ENCODE measurements at regions not wholly inside any gene's neighbourhood (a gene's known extent, or its start where the extent isn't known, plus 50 kb on each side); places are given as distances from the start of the nearest gene placed in this dataset.

DNA sequence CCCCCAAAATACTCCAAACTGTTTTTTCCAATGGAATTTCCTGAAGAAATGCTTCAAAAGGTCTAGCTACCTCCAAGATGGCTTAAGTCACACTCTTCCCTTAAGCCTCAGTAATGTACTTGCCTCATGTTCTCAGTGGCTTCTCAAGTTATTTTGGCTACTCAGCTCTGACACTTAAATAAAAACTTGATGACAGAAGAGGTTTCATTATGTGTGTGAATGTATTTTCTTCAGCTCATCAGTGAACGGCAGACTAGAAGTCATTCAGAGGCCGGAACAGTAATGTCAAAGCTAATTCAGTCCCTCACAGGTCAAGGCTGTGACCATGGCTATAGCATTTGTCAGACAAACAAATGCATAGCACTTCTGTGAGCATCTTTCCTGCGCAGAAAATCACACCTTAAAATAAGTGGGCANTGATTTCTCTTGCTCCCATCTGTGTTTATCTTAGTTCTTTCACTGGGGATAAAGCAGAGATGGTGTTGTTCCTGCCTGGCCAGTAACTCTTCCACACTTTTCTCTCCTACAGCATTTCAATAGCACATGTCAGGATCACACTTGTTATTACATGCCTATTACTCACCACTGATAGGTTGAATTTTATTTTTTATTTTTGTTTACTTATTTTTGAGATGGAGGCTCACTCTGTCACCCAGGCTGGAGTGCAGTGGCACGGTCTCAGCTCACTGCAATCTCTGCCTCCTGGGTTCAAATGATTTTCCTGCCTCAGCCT, 68.5 kb upstream of the PLCL2 start:
- no peak for DNase-seq (ENCODE audit: extremely low spot score, unreplicated experiment)
- H3K27me3 Mint-ChIP-seq = no peaks in the 10 kb centered on the region
- no peak overlapping the region for H3K27ac Mint-ChIP-seq
- no peaks in the 10 kb centered on the region for H3K9me3 Mint-ChIP-seq
- no peak overlapping the region for H3K4me3 Mint-ChIP-seq
- H3K36me3 Mint-ChIP-seq = no peaks in the 10 kb centered on the region
- H3K4me1 Mint-ChIP-seq (ENCODE audit: unreplicated experiment) = no peaks in the 10 kb centered on the region
- TF ChIP-seq, protein P1, sequence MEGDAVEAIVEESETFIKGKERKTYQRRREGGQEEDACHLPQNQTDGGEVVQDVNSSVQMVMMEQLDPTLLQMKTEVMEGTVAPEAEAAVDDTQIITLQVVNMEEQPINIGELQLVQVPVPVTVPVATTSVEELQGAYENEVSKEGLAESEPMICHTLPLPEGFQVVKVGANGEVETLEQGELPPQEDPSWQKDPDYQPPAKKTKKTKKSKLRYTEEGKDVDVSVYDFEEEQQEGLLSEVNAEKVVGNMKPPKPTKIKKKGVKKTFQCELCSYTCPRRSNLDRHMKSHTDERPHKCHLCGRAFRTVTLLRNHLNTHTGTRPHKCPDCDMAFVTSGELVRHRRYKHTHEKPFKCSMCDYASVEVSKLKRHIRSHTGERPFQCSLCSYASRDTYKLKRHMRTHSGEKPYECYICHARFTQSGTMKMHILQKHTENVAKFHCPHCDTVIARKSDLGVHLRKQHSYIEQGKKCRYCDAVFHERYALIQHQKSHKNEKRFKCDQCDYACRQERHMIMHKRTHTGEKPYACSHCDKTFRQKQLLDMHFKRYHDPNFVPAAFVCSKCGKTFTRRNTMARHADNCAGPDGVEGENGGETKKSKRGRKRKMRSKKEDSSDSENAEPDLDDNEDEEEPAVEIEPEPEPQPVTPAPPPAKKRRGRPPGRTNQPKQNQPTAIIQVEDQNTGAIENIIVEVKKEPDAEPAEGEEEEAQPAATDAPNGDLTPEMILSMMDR (conservative IDR thresholded peaks at IDR 0.05) = no peak

DNA sequence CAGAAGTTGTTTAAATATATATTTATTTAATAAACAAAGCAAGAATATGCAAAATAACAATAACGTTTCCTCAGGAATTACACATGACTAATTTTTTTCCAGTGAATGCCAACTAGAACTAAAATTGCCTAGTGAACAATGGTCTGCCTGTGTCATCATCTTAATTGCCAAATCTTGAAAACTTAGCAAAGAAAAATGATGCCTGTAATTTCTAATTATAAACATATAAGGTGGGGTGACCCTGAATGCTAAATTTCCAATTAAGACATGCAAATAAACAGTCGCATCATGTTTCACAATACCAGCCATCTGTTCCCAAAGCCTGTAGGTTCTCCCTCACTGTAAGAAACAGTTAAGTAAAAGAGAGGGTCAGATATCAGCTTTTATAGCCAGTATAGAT, 67.6 kb upstream of the PLCL2 start:
- DNase-seq (ENCODE audit: extremely low spot score, unreplicated experiment) = no peak
- Mint-ChIP-seq H3K4me3 (no peak overlapping the region), H3K27ac (no peak overlapping the region), H3K27me3 (peaks cover 3% of the 10 kb centered on the region), H3K4me1 (ENCODE audit: unreplicated experiment) (no peaks in the 10 kb centered on the region), H3K9me3 (no peaks in the 10 kb centered on the region), H3K36me3 (no peaks in the 10 kb centered on the region)
- TF ChIP-seq, protein P1 (conservative IDR thresholded peaks at IDR 0.05) = no peak

DNA sequence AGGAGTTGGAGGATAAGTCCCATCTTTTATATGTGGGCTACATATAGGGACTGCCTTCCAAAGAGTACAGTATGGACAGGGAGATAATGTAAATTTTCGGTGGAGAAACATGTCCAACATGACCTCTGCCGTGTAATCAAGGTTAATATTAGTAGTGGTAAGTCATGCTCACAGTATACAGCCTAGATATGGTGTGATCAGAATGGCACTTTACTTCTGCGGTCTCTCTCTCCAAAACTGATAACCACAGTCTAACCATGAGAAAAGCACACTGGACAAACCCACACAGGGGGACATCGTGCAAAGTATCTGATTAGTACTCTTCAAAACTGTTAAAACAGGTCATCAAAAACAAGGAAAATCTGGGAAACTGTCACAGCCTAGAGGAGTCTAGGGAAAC, 66.6 kb upstream of the PLCL2 start:
- no peak overlapping the region for H3K4me3 Mint-ChIP-seq
- H3K4me1 Mint-ChIP-seq (ENCODE audit: unreplicated experiment) = no peaks in the 10 kb centered on the region
- no peaks in the 10 kb centered on the region for H3K36me3 Mint-ChIP-seq
- H3K9me3 Mint-ChIP-seq = no peaks in the 10 kb centered on the region
- TF ChIP-seq, protein P1 (conservative IDR thresholded peaks at IDR 0.05) = no peak
- peaks cover 3% of the 10 kb centered on the region for H3K27me3 Mint-ChIP-seq
- H3K27ac Mint-ChIP-seq = no peak overlapping the region
- DNase-seq (ENCODE audit: extremely low spot score, unreplicated experiment) = no peak

DNA sequence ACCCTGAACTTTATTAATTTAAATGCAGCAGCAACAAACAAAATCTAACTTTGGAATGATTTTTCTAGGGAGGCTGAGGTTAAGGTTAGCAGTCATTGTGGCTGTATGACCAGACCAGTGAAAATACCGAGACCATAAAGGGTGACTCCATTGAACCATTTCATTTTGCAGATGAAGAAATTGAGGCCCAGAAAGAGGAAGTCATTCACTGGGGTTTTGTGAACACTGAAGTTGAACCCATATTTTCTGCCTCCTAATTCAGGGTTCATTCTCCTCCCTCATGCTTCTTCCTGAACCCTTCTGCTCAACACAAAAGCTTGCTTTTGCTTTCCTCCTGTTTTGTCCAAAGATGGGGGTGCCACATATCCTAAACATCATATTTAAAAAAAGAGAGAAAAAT, 65.8 kb upstream of the PLCL2 start:
- TF ChIP-seq, protein P1 (conservative IDR thresholded peaks at IDR 0.05) = no peak
- no peak for DNase-seq (ENCODE audit: extremely low spot score, unreplicated experiment)
- Mint-ChIP-seq H3K4me3 (no peak overlapping the region), H3K4me1 (ENCODE audit: unreplicated experiment) (no peaks in the 10 kb centered on the region), H3K27me3 (peaks cover 3% of the 10 kb centered on the region), H3K27ac (no peak overlapping the region), H3K36me3 (no peaks in the 10 kb centered on the region), H3K9me3 (no peaks in the 10 kb centered on the region)

DNA sequence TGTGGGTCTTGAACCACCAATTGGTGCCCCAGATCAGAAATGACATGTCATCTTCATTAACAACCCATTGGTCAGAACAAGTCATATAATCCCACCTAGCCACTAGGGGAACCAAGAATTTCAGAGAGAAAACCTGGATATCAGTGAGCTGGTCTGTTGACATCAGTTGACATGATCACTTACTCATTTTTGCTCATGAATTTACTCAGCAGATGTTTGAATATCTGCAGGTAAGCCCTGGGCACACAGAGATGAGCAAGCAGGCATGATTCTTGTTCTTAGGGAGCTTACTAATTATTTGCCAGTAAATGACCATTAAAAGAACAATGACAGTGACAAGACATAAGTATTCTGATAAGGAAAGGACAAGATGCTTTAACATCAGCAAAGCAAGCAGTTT, 64.3 kb upstream of the PLCL2 start:
- no peaks in the 10 kb centered on the region for H3K4me1 Mint-ChIP-seq (ENCODE audit: unreplicated experiment)
- no peak overlapping the region for H3K27ac Mint-ChIP-seq
- H3K27me3 Mint-ChIP-seq = peaks cover 3% of the 10 kb centered on the region
- TF ChIP-seq, protein P1 (conservative IDR thresholded peaks at IDR 0.05) = no peak
- DNase-seq (ENCODE audit: extremely low spot score, unreplicated experiment) = no peak
- no peak overlapping the region for H3K4me3 Mint-ChIP-seq
- H3K9me3 Mint-ChIP-seq = no peaks in the 10 kb centered on the region
- H3K36me3 Mint-ChIP-seq = no peaks in the 10 kb centered on the region

Measured in type B pancreatic cell (in vitro differentiated cells).